GM13976 (cell line): ENCODE measurements at regions not wholly inside any gene's neighbourhood (a gene's known extent, or its start where the extent isn't known, plus 50 kb on each side); places are given as distances from the start of the nearest gene placed in this dataset.

Source experiments
- DNase-seq: peaks from one replicate; pipeline ENCODE4 v3.0.0; 2012; ENCODE audit warnings: low spot score
- in situ Hi-C: fragments of 300-500 bp; cut with MboI; formaldehyde crosslinking; loops from one replicate; pipeline ENCODE4 v1.12.0; 2022; ENCODE audit warnings: low sequenced_read_pairs, mixed read lengths, inconsistent platforms; ENCODE audit not compliant: unreplicated experiment
- TF ChIP-seq, protein P1 (sequence below): IDR thresholded peaks from 2 replicates; pipeline ENCODE4 v1.5.1; 2012; ENCODE audit warnings: borderline replicate concordance, mild to moderate bottlenecking; ENCODE audit not compliant: insufficient read depth; ENCODE audit errors: extremely low read depth, missing control alignments, control extremely low read depth

DNA sequence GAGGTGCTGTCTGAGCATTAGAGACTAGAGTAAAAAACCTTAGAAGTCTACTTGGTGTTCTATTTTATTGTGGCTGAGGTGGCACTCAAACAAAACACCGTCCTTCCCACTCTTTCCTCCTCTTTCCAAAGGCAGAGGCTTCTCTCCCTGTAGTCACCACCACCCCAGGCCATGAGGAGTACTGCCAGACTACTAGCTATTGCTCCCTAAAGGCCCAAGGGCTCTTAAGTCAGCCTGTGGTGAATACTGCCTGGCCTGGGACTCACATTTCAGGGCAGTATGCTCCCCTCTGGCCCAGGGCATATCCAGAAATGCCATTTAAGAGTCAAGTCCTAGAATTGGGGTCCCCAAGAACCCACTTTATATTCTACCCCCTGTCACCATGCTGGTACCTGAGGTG, 309.7 kb upstream of the IMPG1 start:
- TF ChIP-seq, protein P1, sequence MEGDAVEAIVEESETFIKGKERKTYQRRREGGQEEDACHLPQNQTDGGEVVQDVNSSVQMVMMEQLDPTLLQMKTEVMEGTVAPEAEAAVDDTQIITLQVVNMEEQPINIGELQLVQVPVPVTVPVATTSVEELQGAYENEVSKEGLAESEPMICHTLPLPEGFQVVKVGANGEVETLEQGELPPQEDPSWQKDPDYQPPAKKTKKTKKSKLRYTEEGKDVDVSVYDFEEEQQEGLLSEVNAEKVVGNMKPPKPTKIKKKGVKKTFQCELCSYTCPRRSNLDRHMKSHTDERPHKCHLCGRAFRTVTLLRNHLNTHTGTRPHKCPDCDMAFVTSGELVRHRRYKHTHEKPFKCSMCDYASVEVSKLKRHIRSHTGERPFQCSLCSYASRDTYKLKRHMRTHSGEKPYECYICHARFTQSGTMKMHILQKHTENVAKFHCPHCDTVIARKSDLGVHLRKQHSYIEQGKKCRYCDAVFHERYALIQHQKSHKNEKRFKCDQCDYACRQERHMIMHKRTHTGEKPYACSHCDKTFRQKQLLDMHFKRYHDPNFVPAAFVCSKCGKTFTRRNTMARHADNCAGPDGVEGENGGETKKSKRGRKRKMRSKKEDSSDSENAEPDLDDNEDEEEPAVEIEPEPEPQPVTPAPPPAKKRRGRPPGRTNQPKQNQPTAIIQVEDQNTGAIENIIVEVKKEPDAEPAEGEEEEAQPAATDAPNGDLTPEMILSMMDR, result no peak
- no peak for DNase-seq
- in situ Hi-C loops, result no loop called here

GRCh38 chr6:76381612-76382011, 309.1 kb upstream of the IMPG1 start:
- no peak for DNase-seq
- in situ Hi-C loops, result no loop called here
- TF ChIP-seq, protein P1, result no peak

- in situ Hi-C loops, result no loop called here
- no peak for DNase-seq
- TF ChIP-seq, protein P1, result no peak
Observed at GRCh38 chr6:76351275-76351674, 278.8 kb upstream of the IMPG1 start.

DNA sequence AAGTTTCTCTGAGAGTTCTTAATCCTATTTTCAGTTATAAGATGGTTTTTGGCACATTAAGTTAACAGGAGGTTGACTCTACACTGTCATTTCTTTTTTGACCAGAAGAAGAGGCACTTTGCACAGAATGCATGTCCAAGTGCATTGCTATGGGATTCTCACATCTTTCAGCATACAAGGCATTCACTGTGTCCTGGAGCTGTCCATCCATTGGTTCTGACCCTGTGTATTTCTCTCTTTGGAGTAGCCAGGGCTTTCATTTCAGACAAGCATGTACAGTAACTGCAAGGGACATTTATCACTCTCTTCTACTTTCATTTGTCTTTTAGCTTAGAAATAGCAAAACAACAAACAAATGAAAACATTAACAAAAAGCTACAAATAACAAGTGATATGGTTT, 275.1 kb upstream of the IMPG1 start:
- TF ChIP-seq, protein P1, result no peak
- in situ Hi-C loops, result no loop called here
- no peak for DNase-seq

- in situ Hi-C loops, result no loop called here
- DNase-seq, result no peak
- TF ChIP-seq, protein P1, result no peak
Observed at GRCh38 chr6:76342611-76343160, 270.2 kb upstream of the IMPG1 start.

GRCh38 chr6:76330031-76330430, 257.6 kb upstream of the IMPG1 start:
- in situ Hi-C loops, result no loop called here
- DNase-seq, result no peak
- TF ChIP-seq, protein P1, result no peak
